ENCODE measurements at regions not wholly inside any gene's neighbourhood (a gene's known extent, or its start where the extent isn't known, plus 50 kb on each side); places are given as distances from the start of the nearest gene placed in this dataset.

GRCh38 chr14:26332966-26333365, 264.9 kb downstream of the NOVA1 start:
- ATAC-seq, result no peak
- no peak for TF ChIP-seq PPARA (CRISPR knock-in tag; IDR thresholded peaks at IDR 0.05; ENCODE audit: borderline replicate concordance)
- no peak for TF ChIP-seq ARNTL (CRISPR knock-in tag; IDR thresholded peaks at IDR 0.05; ENCODE audit: borderline replicate concordance, low read depth)
- TF ChIP-seq CSDC2 (CRISPR knock-in tag; IDR thresholded peaks at IDR 0.05), result no peak
- TF ChIP-seq ZNF8 (CRISPR knock-in tag; IDR thresholded peaks at IDR 0.05), result no peak
- no peak for TF ChIP-seq ZNF70 (CRISPR knock-in tag; IDR thresholded peaks at IDR 0.05)
- no peak for TF ChIP-seq BACH2 (CRISPR knock-in tag; IDR thresholded peaks at IDR 0.05; ENCODE audit: borderline replicate concordance)
- no peak for TF ChIP-seq ISL1 (CRISPR knock-in tag; IDR thresholded peaks at IDR 0.05)
- no peak for TF ChIP-seq ZC3H10 (CRISPR knock-in tag; IDR thresholded peaks at IDR 0.05)
- TF ChIP-seq ESRRG (CRISPR knock-in tag; IDR thresholded peaks at IDR 0.05), result no peak
- TF ChIP-seq ZFP30 (CRISPR knock-in tag; IDR thresholded peaks at IDR 0.05), result no peak
- no peak for TF ChIP-seq SNAI2 (CRISPR knock-in tag; IDR thresholded peaks at IDR 0.05)
- TF ChIP-seq TOX (CRISPR knock-in tag; IDR thresholded peaks at IDR 0.05; ENCODE audit: borderline replicate concordance), result no peak

- no peak for ATAC-seq
- no peak for TF ChIP-seq OSR1 (CRISPR knock-in tag; IDR thresholded peaks at IDR 0.05)
- TF ChIP-seq ZFP3 (CRISPR knock-in tag; IDR thresholded peaks at IDR 0.05), result no peak
- TF ChIP-seq PATZ1 (CRISPR knock-in tag; IDR thresholded peaks at IDR 0.05; ENCODE audit: borderline replicate concordance), result no peak
Measured at GRCh38 chr14:26330982-26331381, 266.9 kb downstream of the NOVA1 start.

GRCh38 chr14:26328791-26329190, 269.0 kb downstream of the NOVA1 start:
- ATAC-seq, result no peak

More at GRCh38 chr14:26328791-26329190, 269.0 kb downstream of the NOVA1 start:
- no peak for TF ChIP-seq POU6F1 (CRISPR knock-in tag; IDR thresholded peaks at IDR 0.05; ENCODE audit: borderline replicate concordance, low read depth)
- no peak for TF ChIP-seq TCF4 (CRISPR knock-in tag; IDR thresholded peaks at IDR 0.05; ENCODE audit: borderline replicate concordance)
- no peak for TF ChIP-seq TOX (CRISPR knock-in tag; IDR thresholded peaks at IDR 0.05; ENCODE audit: borderline replicate concordance)
- TF ChIP-seq CSDC2 (CRISPR knock-in tag; IDR thresholded peaks at IDR 0.05), result no peak
- TF ChIP-seq ZC3H10 (CRISPR knock-in tag; IDR thresholded peaks at IDR 0.05), result no peak
- no peak for TF ChIP-seq ESRRG (CRISPR knock-in tag; IDR thresholded peaks at IDR 0.05)
- no peak for TF ChIP-seq ISL1 (CRISPR knock-in tag; IDR thresholded peaks at IDR 0.05)
- no peak for TF ChIP-seq PATZ1 (CRISPR knock-in tag; IDR thresholded peaks at IDR 0.05; ENCODE audit: borderline replicate concordance)
- no peak for TF ChIP-seq RARB (CRISPR knock-in tag; IDR thresholded peaks at IDR 0.05)
- TF ChIP-seq TSHZ2 (CRISPR knock-in tag; IDR thresholded peaks at IDR 0.05), result no peak
- TF ChIP-seq BACH2 (CRISPR knock-in tag; IDR thresholded peaks at IDR 0.05; ENCODE audit: borderline replicate concordance), result no peak
- TF ChIP-seq GLIS3 (CRISPR knock-in tag; IDR thresholded peaks at IDR 0.05), result no peak
- TF ChIP-seq ZNF565 (CRISPR knock-in tag; conservative IDR thresholded peaks at IDR 0.05; ENCODE audit: low read depth), result no peak
- no peak for TF ChIP-seq PPARA (CRISPR knock-in tag; IDR thresholded peaks at IDR 0.05; ENCODE audit: borderline replicate concordance)
- no peak for TF ChIP-seq CREB5 (CRISPR knock-in tag; IDR thresholded peaks at IDR 0.05; ENCODE audit: low read depth)
- no peak for TF ChIP-seq CSRNP3 (CRISPR knock-in tag; IDR thresholded peaks at IDR 0.05)
